H9 (cell line): ENCODE measurements at regions not wholly inside any gene's neighbourhood (a gene's known extent, or its start where the extent isn't known, plus 50 kb on each side); places are given as distances from the start of the nearest gene placed in this dataset.

Source experiments
- DNase-seq: peaks from one replicate; pipeline ENCODE4 v3.0.0-alpha.2; 2017
- H2AFZ ChIP-seq: one replicate; pipeline ENCODE4 v1.6.1; 2013; ENCODE audit warnings: mild to moderate bottlenecking, low read length, control low read depth, moderate library complexity
- H2AK5ac ChIP-seq: 2 replicates; pipeline ENCODE4 v1.6.1; 2013; ENCODE audit warnings: low read length, control low read depth, mixed read lengths; ENCODE audit not compliant: insufficient read length
- H2BK120ac ChIP-seq: one replicate; pipeline ENCODE4 v1.6.1; 2013; ENCODE audit warnings: low read depth, mild to moderate bottlenecking, low read length, control low read depth, inconsistent platforms; ENCODE audit not compliant: poor library complexity, severe bottlenecking
- H2BK12ac ChIP-seq: 2 replicates; pipeline ENCODE4 v1.6.1; 2013; ENCODE audit warnings: low read length, control low read depth, mixed read lengths, low read depth; ENCODE audit not compliant: insufficient read length
- H2BK15ac ChIP-seq: 2 replicates; pipeline ENCODE4 v1.6.1; 2013; ENCODE audit warnings: low read depth, low read length, control low read depth
- H2BK20ac ChIP-seq: one replicate; pipeline ENCODE4 v1.6.1; 2013; ENCODE audit warnings: low read depth, mild to moderate bottlenecking, low read length, control low read depth, inconsistent platforms; ENCODE audit not compliant: poor library complexity, severe bottlenecking
- H2BK5ac ChIP-seq: 2 replicates; pipeline ENCODE4 v1.6.1; 2013; ENCODE audit warnings: low read length, control low read depth, mixed read lengths; ENCODE audit not compliant: insufficient read length
- H3K14ac ChIP-seq: 2 replicates; pipeline ENCODE4 v1.6.1; 2013; ENCODE audit warnings: low read length, control low read depth; ENCODE audit not compliant: insufficient read depth
- H3K18ac ChIP-seq: 2 replicates; pipeline ENCODE4 v1.6.1; 2013; ENCODE audit warnings: low read depth, mild to moderate bottlenecking, mixed read lengths, low read length, control low read depth; ENCODE audit not compliant: insufficient read length
- H3K23ac ChIP-seq: 2 replicates; pipeline ENCODE4 v1.6.1; 2013; ENCODE audit warnings: low read length, control low read depth, mixed read lengths, low read depth; ENCODE audit not compliant: insufficient read length
- H3K23me2 ChIP-seq: 2 replicates; pipeline ENCODE4 v1.6.1; 2013; ENCODE audit warnings: low read depth, mild to moderate bottlenecking, mixed read lengths, low read length, control low read depth; ENCODE audit not compliant: insufficient read length, poor library complexity, severe bottlenecking
- H3K27ac ChIP-seq: 2 replicates; pipeline ENCODE4 v1.5.1; 2013; ENCODE audit warnings: low read length, control low read depth, mixed read lengths, low read depth; ENCODE audit not compliant: insufficient read length
- H3K27me3 ChIP-seq: 2 replicates; pipeline ENCODE4 v1.6.1; 2013; ENCODE audit warnings: low read length, control low read depth, inconsistent platforms; ENCODE audit not compliant: insufficient read depth
- H3K4ac ChIP-seq: 2 replicates; pipeline ENCODE4 v1.6.1; 2013; ENCODE audit warnings: low read depth, mild to moderate bottlenecking, control low read depth, inconsistent platforms, low read length, moderate library complexity
- H3K4me1 ChIP-seq: 2 replicates; pipeline ENCODE4 v1.6.1; 2013; ENCODE audit warnings: low read length, control low read depth, inconsistent platforms; ENCODE audit not compliant: insufficient read depth
- H3K4me2 ChIP-seq: 2 replicates; pipeline ENCODE4 v1.6.1; 2013; ENCODE audit warnings: low read length, control low read depth, mixed read lengths; ENCODE audit not compliant: insufficient read length, insufficient read depth
- H3K56ac ChIP-seq: 2 replicates; pipeline ENCODE4 v1.6.1; 2013; ENCODE audit warnings: low read depth, mild to moderate bottlenecking, mixed read lengths, low read length, control low read depth; ENCODE audit not compliant: insufficient read length
- H3K79me1 ChIP-seq: 2 replicates; pipeline ENCODE4 v1.6.1; 2013; ENCODE audit warnings: low read depth, mild to moderate bottlenecking, moderate library complexity, low read length, control low read depth, inconsistent platforms; ENCODE audit not compliant: insufficient read depth, poor library complexity, severe bottlenecking
- H3K79me2 ChIP-seq: 2 replicates; pipeline ENCODE4 v1.6.1; 2013; ENCODE audit warnings: low read length, control low read depth, inconsistent platforms; ENCODE audit not compliant: insufficient read depth
- H3K9ac ChIP-seq: 2 replicates; pipeline ENCODE4 v1.6.1; 2013; ENCODE audit warnings: low read length, control low read depth, mixed read lengths; ENCODE audit not compliant: insufficient read length; ENCODE audit errors: extremely low read depth
- H3K9me3 ChIP-seq: one replicate; pipeline ENCODE4 v1.6.1; 2013; ENCODE audit warnings: low read depth, low read length, inconsistent platforms; ENCODE audit not compliant: control insufficient read depth
- H3T11ph ChIP-seq: one replicate; pipeline ENCODE4 v1.6.1; 2013; ENCODE audit warnings: mild to moderate bottlenecking, low read length, control low read depth, inconsistent platforms
- H4K20me1 ChIP-seq: one replicate; pipeline ENCODE4 v1.6.1; 2013; ENCODE audit not compliant: control insufficient read depth, insufficient read length, insufficient read depth
- H4K5ac ChIP-seq: 2 replicates; pipeline ENCODE4 v1.6.1; 2013; ENCODE audit warnings: low read depth, mild to moderate bottlenecking, mixed read lengths, low read length, control low read depth; ENCODE audit not compliant: insufficient read length
- H4K8ac ChIP-seq: replicated peaks from 2 replicates; pipeline ENCODE4 v1.6.1; 2013; ENCODE audit warnings: low read length, control low read depth, mixed read lengths, low read depth; ENCODE audit not compliant: insufficient read length
- H4K91ac ChIP-seq: 2 replicates; pipeline ENCODE4 v1.6.1; 2013; ENCODE audit warnings: low read depth, mild to moderate bottlenecking, moderate library complexity, mixed read lengths, low read length, control low read depth; ENCODE audit not compliant: insufficient read length
- H3K27ac Mint-ChIP-seq, 3 experiments: 2 replicates in 2 of 3; 3 replicates in 1 of 3; pipeline ENCODE4 v1.8.0; 2020 to 2021; ENCODE audit warnings: mixed read lengths in 3 of 3, mild to moderate bottlenecking in 1 of 3, moderate library complexity in 1 of 3
- H3K27me3 Mint-ChIP-seq: 2 replicates; pipeline ENCODE4 v1.8.0; 2021; ENCODE audit warnings: low read depth, mild to moderate bottlenecking, moderate library complexity, mixed read lengths
- H3K36me3 Mint-ChIP-seq, 3 experiments: 2 replicates in 2 of 3; 3 replicates in 1 of 3; pipeline ENCODE4 v1.8.0; 2020 to 2021; ENCODE audit warnings: low read depth in 3 of 3, mixed read lengths in 3 of 3; ENCODE audit not compliant: insufficient read depth in 1 of 3
- H3K4me1 Mint-ChIP-seq, 2 experiments: 2 replicates each; pipeline ENCODE4 v1.8.0; 2020; ENCODE audit warnings: mixed read lengths in 2 of 2
- H3K4me3 Mint-ChIP-seq, 2 experiments: 2 replicates in 1 of 2; 3 replicates in 1 of 2; pipeline ENCODE4 v1.8.0; 2020 to 2021; ENCODE audit warnings: mild to moderate bottlenecking in 2 of 2, mixed read lengths in 2 of 2, moderate library complexity in 1 of 2
- H3K9me3 Mint-ChIP-seq, 2 experiments: 2 replicates in 1 of 2; 3 replicates in 1 of 2; pipeline ENCODE4 v1.8.0; 2020; ENCODE audit warnings: mild to moderate bottlenecking in 2 of 2, mixed read lengths in 2 of 2, moderate library complexity in 1 of 2
- CTCF ChIP-seq: fragments of 200-600 bp; sonication (generic); conservative IDR thresholded peaks from 3 replicates; pipeline ENCODE4 v1.8.0; 2021; ENCODE audit warnings: antibody characterized with exemption, mild to moderate bottlenecking
- WGBS: extraction: QIAGEN DNeasy Blood & Tissue Kit; methylation state at CpG from one replicate; pipeline ENCODE4 v1.1.7; 2013; ENCODE audit warnings: missing lambda C conversion rate, low lambda C conversion rate, mixed read lengths; ENCODE audit not compliant: insufficient read length; ENCODE audit errors: extremely low coverage; 5-methylcytosine and 5-hydroxymethylcytosine counted together

DNA sequence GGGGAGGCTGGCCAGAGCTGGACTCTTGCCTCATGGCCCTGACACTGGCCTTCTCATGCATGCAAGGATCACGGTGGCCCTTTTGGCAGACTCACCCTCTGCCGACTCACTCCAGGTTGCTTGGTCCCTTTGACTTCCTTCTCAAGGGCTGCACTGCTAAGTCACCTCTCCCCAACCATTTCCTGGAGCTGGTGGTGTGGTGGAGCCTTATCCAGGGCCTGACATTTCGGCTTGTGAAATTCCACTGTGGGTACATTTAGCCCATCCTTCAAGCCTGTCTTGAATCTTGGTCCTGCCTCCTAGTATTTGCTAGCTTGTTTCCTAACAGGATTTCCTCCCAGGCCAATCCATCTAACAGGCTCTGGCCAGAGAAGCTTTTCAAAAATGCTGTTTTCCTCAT lies 52.6 kb upstream of the JUN start:
- Histone ChIP-seq H3K27ac (no peak overlapping the region), H3K79me2 (no peaks in the 10 kb centered on the region), H4K5ac (no peak overlapping the region), H2BK12ac (no peak overlapping the region), H3K4me2 (no peak overlapping the region), H3K9ac (no peak overlapping the region), H2AK5ac (no peak overlapping the region), H3K4ac (no peak overlapping the region), H3K23me2 (no peaks in the 10 kb centered on the region), H2BK120ac (no peak overlapping the region), H4K20me1 (no peaks in the 10 kb centered on the region), H3K79me1 (no peaks in the 10 kb centered on the region), H2BK5ac (no peak overlapping the region), H4K8ac (no peak overlapping the region), H3K14ac (no peak overlapping the region), H2AFZ (no peak overlapping the region), H2BK15ac (no peak overlapping the region), H3T11ph (no peak overlapping the region), H4K91ac (no peak overlapping the region), H3K56ac (no peak overlapping the region), H3K9me3 (no peaks in the 10 kb centered on the region), H3K23ac (no peak overlapping the region), H3K27me3 (no peaks in the 10 kb centered on the region), H3K4me1 (no peaks in the 10 kb centered on the region), H3K18ac (no peak overlapping the region), H2BK20ac (no peak overlapping the region)
- H3K27me3 Mint-ChIP-seq, result no peaks in the 10 kb centered on the region; the same call in 1 of the 2 replicates
- no peaks in the 10 kb centered on the region for H3K9me3 Mint-ChIP-seq
- H3K27ac Mint-ChIP-seq, result no peak overlapping the region
- WGBS, result no CpG with 5 or more reads among the region's 3 CpGs
- DNase-seq, result no peak
- TF ChIP-seq CTCF, result no peak
- H3K4me3 Mint-ChIP-seq, result no peak overlapping the region
- no peaks in the 10 kb centered on the region for H3K36me3 Mint-ChIP-seq
- no peaks in the 10 kb centered on the region; a peak in 1 of 4 replicates for H3K4me1 Mint-ChIP-seq
